SK-N-SH treated with all-trans-retinoic acid at 6 μM for 48 hours (cell line): ENCODE measurements at regions not wholly inside any gene's neighbourhood (a gene's known extent, or its start where the extent isn't known, plus 50 kb on each side); places are given as distances from the start of the nearest gene placed in this dataset.

Experiments
- ATAC-seq: fragments of 200-7000 bp; cut with Tn5 transposase; 3 replicates; pipeline ENCODE4 v1.9.1; 2020; ENCODE audit warnings: mild to moderate bottlenecking, moderate library complexity
- ARNTL ChIP-seq: fragments of 450-650 bp; formaldehyde crosslinking; IDR thresholded peaks from 2 replicates; pipeline ENCODE4 v1.5.0; 2020; ENCODE audit warnings: low read depth, mild to moderate bottlenecking, moderate library complexity, borderline replicate concordance
- BACH2 ChIP-seq: fragments of 250-450 bp; sonication (Bioruptor Pico); IDR thresholded peaks from 2 replicates; pipeline ENCODE4 v1.9.0; 2021; ENCODE audit warnings: mild to moderate bottlenecking, borderline replicate concordance
- CREB5 ChIP-seq: fragments of 250-450 bp; sonication (Bioruptor Pico); IDR thresholded peaks from 2 replicates; pipeline ENCODE4 v1.5.1; 2020; ENCODE audit warnings: low read depth, mild to moderate bottlenecking, moderate library complexity
- CSDC2 ChIP-seq: fragments of 250-450 bp; sonication (Bioruptor Pico); IDR thresholded peaks from 2 replicates; pipeline ENCODE4 v1.5.0; 2020; ENCODE audit warnings: mild to moderate bottlenecking, moderate library complexity
- CSRNP3 ChIP-seq: fragments of 250-450 bp; sonication (Bioruptor Pico); IDR thresholded peaks from 2 replicates; pipeline ENCODE4 v1.5.1; 2021; ENCODE audit warnings: mild to moderate bottlenecking, moderate library complexity
- ESRRG ChIP-seq: fragments of 250-450 bp; sonication (Bioruptor Pico); IDR thresholded peaks from 2 replicates; pipeline ENCODE4 v1.6.1; 2021; ENCODE audit warnings: mild to moderate bottlenecking
- GLIS3 ChIP-seq: fragments of 250-450 bp; sonication (Bioruptor Pico); IDR thresholded peaks from 2 replicates; pipeline ENCODE4 v1.5.0; 2020; ENCODE audit warnings: mild to moderate bottlenecking, moderate library complexity
- ISL1 ChIP-seq: fragments of 250-450 bp; sonication (Bioruptor Pico); IDR thresholded peaks from 2 replicates; pipeline ENCODE4 v2.1.2; 2022; ENCODE audit warnings: mild to moderate bottlenecking, moderate library complexity
- OSR1 ChIP-seq: fragments of 250-450 bp; sonication (Bioruptor Pico); IDR thresholded peaks from 2 replicates; pipeline ENCODE4 v1.8.0; 2022; ENCODE audit warnings: moderate library complexity, mild to moderate bottlenecking, inconsistent platforms
- POU6F1 ChIP-seq: fragments of 250-450 bp; sonication (Bioruptor Pico); IDR thresholded peaks from 2 replicates; pipeline ENCODE4 v1.8.0; 2021; ENCODE audit warnings: low read depth, mild to moderate bottlenecking, moderate library complexity, borderline replicate concordance
- PPARA ChIP-seq: fragments of 250-450 bp; sonication (Bioruptor Pico); IDR thresholded peaks from 2 replicates; pipeline ENCODE4 v1.5.0; 2020; ENCODE audit warnings: mild to moderate bottlenecking, borderline replicate concordance
- RARB ChIP-seq: fragments of 250-450 bp; sonication (Bioruptor Pico); IDR thresholded peaks from 2 replicates; pipeline ENCODE4 v1.8.0; 2021; ENCODE audit warnings: mild to moderate bottlenecking, moderate library complexity
- SNAI2 ChIP-seq: fragments of 250-450 bp; sonication (Bioruptor Pico); IDR thresholded peaks from 2 replicates; pipeline ENCODE4 v1.5.0; 2020; ENCODE audit warnings: mild to moderate bottlenecking, moderate library complexity
- TSHZ2 ChIP-seq: fragments of 250-450 bp; sonication (Bioruptor Pico); IDR thresholded peaks from 2 replicates; pipeline ENCODE4 v1.5.0; 2020; ENCODE audit warnings: mild to moderate bottlenecking, moderate library complexity
- ZC3H10 ChIP-seq: fragments of 250-450 bp; sonication (Bioruptor Pico); IDR thresholded peaks from 2 replicates; pipeline ENCODE4 v1.5.1; 2021; ENCODE audit warnings: mild to moderate bottlenecking, moderate library complexity
- ZFP3 ChIP-seq: fragments of 250-450 bp; sonication (Bioruptor Pico); IDR thresholded peaks from 2 replicates; pipeline ENCODE4 v1.5.0; 2020; ENCODE audit warnings: mild to moderate bottlenecking, moderate library complexity
- ZFP30 ChIP-seq: fragments of 450-650 bp; formaldehyde crosslinking; IDR thresholded peaks from 2 replicates; pipeline ENCODE4 v1.5.0; 2022; ENCODE audit warnings: mild to moderate bottlenecking, moderate library complexity
- ZNF565 ChIP-seq: fragments of 450-650 bp; formaldehyde crosslinking; conservative IDR thresholded peaks from 2 replicates; pipeline ENCODE4 v1.5.0; 2020; ENCODE audit warnings: low read depth, mild to moderate bottlenecking, moderate library complexity
- TF ChIP-seq, protein P1 (sequence below): fragments of 250-450 bp; sonication (Bioruptor Pico); IDR thresholded peaks from 2 replicates; pipeline ENCODE4 v1.8.0; 2020; ENCODE audit warnings: mild to moderate bottlenecking, moderate library complexity, borderline replicate concordance

- no peak for ATAC-seq
These were observed 807.3 kb upstream of the TMEM132C start for GRCh38 chr12:127459687-127460086.

DNA sequence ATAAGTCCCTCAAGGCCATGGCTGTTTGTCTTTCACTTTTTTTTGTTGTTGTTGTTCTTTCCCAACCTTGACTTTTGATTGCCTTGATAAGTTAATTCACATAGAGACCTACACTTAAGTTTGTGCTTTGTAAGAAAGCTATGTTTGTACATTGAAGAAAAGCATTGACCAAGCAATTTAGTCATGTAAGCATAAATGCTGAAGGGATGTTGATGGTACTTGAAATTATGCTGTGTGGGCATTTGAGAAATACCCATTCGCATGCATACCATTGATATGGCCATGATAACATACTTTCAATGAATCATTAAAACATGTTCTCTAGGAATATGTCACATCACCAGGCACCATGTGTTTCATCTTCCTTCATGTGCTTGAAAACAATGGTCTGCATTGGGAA lies 803.7 kb upstream of the TMEM132C start:
- no peak for TF ChIP-seq ZFP3 (CRISPR knock-in tag)
- no peak for TF ChIP-seq CREB5 (CRISPR knock-in tag)
- TF ChIP-seq OSR1 (CRISPR knock-in tag): no peak
- TF ChIP-seq, protein P1, sequence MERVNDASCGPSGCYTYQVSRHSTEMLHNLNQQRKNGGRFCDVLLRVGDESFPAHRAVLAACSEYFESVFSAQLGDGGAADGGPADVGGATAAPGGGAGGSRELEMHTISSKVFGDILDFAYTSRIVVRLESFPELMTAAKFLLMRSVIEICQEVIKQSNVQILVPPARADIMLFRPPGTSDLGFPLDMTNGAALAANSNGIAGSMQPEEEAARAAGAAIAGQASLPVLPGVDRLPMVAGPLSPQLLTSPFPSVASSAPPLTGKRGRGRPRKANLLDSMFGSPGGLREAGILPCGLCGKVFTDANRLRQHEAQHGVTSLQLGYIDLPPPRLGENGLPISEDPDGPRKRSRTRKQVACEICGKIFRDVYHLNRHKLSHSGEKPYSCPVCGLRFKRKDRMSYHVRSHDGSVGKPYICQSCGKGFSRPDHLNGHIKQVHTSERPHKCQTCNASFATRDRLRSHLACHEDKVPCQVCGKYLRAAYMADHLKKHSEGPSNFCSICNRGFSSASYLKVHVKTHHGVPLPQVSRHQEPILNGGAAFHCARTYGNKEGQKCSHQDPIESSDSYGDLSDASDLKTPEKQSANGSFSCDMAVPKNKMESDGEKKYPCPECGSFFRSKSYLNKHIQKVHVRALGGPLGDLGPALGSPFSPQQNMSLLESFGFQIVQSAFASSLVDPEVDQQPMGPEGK (CRISPR knock-in tag): no peak
- no peak for TF ChIP-seq ARNTL (CRISPR knock-in tag)
- TF ChIP-seq SNAI2 (CRISPR knock-in tag): no peak
- TF ChIP-seq POU6F1: no peak
- no peak for TF ChIP-seq ZFP30 (CRISPR knock-in tag)
- TF ChIP-seq ZNF565: no peak
- TF ChIP-seq CSDC2 (CRISPR knock-in tag): no peak
- no peak for TF ChIP-seq ESRRG (CRISPR knock-in tag)
- no peak for TF ChIP-seq ZC3H10 (CRISPR knock-in tag)
- no peak for TF ChIP-seq GLIS3 (CRISPR knock-in tag)
- no peak for TF ChIP-seq TSHZ2
- TF ChIP-seq, all 23 proteins: peak for 0
- no peak for ATAC-seq

More at GRCh38 chr12:127459687-127460086, 807.3 kb upstream of the TMEM132C start:
- TF ChIP-seq ZNF565 (no peak), CREB5 (CRISPR knock-in tag) (no peak)

DNA sequence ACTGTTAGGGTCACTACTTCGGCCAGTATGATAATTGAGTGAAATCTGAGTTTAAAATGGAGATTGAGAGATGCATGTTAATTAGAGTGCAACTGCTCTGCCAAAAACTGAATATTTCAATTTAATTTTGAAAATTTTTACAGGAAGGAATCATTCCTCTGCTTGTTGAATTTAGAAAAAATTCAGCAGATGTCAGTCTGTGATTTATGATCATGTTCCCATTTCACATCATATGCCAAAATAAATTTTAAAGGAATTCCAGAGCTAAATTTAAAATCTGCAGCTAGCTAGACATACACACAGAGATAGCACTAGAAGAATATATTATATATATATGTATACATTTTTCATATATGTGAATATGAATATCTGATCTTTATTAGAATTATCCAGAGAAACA lies 797.6 kb upstream of the TMEM132C start:
- no peak for ATAC-seq
- TF ChIP-seq PPARA (CRISPR knock-in tag): no peak
- TF ChIP-seq, all 23 proteins: peak for 0

DNA sequence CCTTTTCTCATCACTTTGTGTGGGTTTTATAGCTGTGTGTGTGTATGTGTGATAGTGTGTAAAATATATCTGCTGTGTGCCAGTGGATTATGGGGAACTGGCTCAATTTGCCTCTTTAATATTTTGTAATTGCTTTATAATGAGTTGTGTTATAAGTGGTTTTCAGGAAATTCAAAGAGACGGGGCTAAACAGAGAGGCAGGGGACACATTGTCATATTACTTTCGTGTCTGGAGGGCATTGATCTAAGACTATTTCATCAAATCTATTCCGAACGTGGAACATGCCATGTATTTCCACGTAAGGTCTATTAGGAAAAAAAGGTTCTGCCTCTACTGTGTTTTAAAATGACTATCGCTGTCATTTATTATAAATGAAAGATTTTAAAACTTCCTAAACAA lies 793.2 kb upstream of the TMEM132C start:
- ATAC-seq: no peak

More for the DNA sequence above, 793.2 kb upstream of the TMEM132C start:
- no peak for TF ChIP-seq RARB (CRISPR knock-in tag)
- TF ChIP-seq CSRNP3 (CRISPR knock-in tag): no peak
- TF ChIP-seq BACH2 (CRISPR knock-in tag): no peak
- no peak for TF ChIP-seq CSDC2 (CRISPR knock-in tag)
- TF ChIP-seq ZC3H10 (CRISPR knock-in tag): no peak
- no peak for TF ChIP-seq PPARA (CRISPR knock-in tag)
- TF ChIP-seq GLIS3 (CRISPR knock-in tag): no peak
- TF ChIP-seq OSR1 (CRISPR knock-in tag): no peak
- TF ChIP-seq SNAI2 (CRISPR knock-in tag): no peak
- no peak for TF ChIP-seq ARNTL (CRISPR knock-in tag)
- no peak for TF ChIP-seq ZFP3 (CRISPR knock-in tag)
- no peak for TF ChIP-seq CREB5 (CRISPR knock-in tag)
- TF ChIP-seq TSHZ2: no peak
- TF ChIP-seq ESRRG (CRISPR knock-in tag): no peak
- no peak for TF ChIP-seq ISL1
